Tibial artery (tissue), 4 donors: ENCODE measurements at regions not wholly inside any gene's neighbourhood (a gene's known extent, or its start where the extent isn't known, plus 50 kb on each side); places are given as distances from the start of the nearest gene placed in this dataset.

ENCODE experiments used
- DNase-seq, 2 donors: peaks; one replicate each; pipeline ENCODE4 v3.0.0-alpha.2; 2019
- H3K27ac ChIP-seq, 2 donors: fragments of 200-600 bp; sonication (generic) in 1 of 2; 1 replicate in 1 of 2; 2 replicates in 1 of 2; pipeline ENCODE4 v1.5.1; 2018 to 2019; ENCODE audit warnings: mild to moderate bottlenecking in 1 of 2
- H3K27me3 ChIP-seq, 2 donors: fragments of 200-600 bp; sonication (generic) in 1 of 2; one replicate each; pipeline versions ENCODE4 v1.5.1 to v1.6.0; 2016 to 2019
- H3K36me3 ChIP-seq, 3 donors: fragments of 200-600 bp; sonication (generic) in 2 of 3; one replicate each; pipeline ENCODE4 v1.5.1; 2016 to 2019; ENCODE audit warnings: mild to moderate bottlenecking in 2 of 3
- H3K4me1 ChIP-seq, 4 donors: fragments of 200-600 bp; sonication (generic) in 2 of 4; 1 replicate in 3 of 4; 2 replicates in 1 of 4; pipeline ENCODE4 v1.5.1; 2016 to 2019
- H3K4me3 ChIP-seq, 2 donors: fragments of 200-600 bp; sonication (generic) in 1 of 2; 1 replicate in 1 of 2; 2 replicates in 1 of 2; pipeline ENCODE4 v1.5.1; 2018 to 2019; ENCODE audit warnings: mild to moderate bottlenecking in 2 of 2
- H3K9me3 ChIP-seq, 3 donors: fragments of 200-600 bp; sonication (generic) in 1 of 3; one replicate each; pipeline ENCODE4 v1.5.1; 2016 to 2019
- intact Hi-C: fragments of 100-400 bp; cut with DNase I; formaldehyde crosslinking; loops from one replicate; pipeline ENCODE4 v1.15.0; 2023; ENCODE audit warnings: low total_unique reads
- TF ChIP-seq, protein P1 (sequence below), 2 experiments: fragments of 200-600 bp in 1 of 2; fragments of 450-650 bp in 1 of 2; IDR thresholded peaks; one replicate each; pipeline ENCODE4 v1.5.1; 2017 to 2019; ENCODE audit warnings: antibody characterized with exemption in 2 of 2, mild to moderate bottlenecking in 1 of 2, moderate library complexity in 1 of 2

DNA sequence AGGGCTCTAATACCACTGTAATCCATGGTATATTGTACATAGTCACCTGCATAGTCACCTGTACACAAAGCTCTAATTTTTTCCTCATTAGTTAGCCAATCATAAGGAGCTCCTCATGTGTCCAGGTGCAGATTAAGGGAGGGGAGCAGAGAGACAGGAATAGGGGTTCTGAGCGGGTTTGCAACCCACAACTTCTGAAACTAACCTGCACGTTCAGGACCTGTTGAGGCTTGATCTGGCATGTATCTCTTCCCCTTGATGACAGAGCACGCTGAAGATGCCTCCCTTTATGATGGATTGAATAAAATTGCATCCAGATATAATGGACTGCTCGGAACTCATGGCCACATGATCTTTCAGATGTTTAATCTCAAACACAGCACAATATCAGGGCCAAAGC, 144.0 kb upstream of the PRNP start:
- no peaks in the 10 kb centered on the region for H3K4me1 ChIP-seq
- TF ChIP-seq, protein P1, sequence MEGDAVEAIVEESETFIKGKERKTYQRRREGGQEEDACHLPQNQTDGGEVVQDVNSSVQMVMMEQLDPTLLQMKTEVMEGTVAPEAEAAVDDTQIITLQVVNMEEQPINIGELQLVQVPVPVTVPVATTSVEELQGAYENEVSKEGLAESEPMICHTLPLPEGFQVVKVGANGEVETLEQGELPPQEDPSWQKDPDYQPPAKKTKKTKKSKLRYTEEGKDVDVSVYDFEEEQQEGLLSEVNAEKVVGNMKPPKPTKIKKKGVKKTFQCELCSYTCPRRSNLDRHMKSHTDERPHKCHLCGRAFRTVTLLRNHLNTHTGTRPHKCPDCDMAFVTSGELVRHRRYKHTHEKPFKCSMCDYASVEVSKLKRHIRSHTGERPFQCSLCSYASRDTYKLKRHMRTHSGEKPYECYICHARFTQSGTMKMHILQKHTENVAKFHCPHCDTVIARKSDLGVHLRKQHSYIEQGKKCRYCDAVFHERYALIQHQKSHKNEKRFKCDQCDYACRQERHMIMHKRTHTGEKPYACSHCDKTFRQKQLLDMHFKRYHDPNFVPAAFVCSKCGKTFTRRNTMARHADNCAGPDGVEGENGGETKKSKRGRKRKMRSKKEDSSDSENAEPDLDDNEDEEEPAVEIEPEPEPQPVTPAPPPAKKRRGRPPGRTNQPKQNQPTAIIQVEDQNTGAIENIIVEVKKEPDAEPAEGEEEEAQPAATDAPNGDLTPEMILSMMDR (IDR thresholded peaks at IDR 0.05) = no peak
- intact Hi-C loops = no loop called here
- no peaks in the 10 kb centered on the region for H3K36me3 ChIP-seq
- no peaks in the 10 kb centered on the region for H3K27me3 ChIP-seq
- no peaks in the 10 kb centered on the region for H3K9me3 ChIP-seq
- H3K27ac ChIP-seq = no peak overlapping the region
- DNase-seq = no peak
- H3K4me3 ChIP-seq = no peak overlapping the region

DNA sequence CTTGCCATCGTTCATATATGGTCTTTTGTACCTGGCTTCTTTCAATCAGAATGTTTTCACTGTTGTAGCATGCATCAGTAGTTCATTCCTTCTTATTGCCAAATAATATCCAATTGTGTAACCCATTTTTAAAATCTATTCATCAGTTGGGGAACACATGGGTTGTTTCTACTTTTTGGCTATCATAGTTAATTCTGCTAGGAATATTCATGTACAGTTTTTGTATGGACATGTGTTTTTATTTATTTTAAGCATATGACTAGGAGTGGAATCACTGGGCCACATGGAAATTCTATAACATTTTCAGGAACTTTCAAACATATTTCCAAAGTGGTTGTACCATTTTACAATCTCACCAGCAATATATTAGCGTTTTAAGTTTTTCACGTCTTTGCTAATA, 151.9 kb upstream of the PRNP start:
- H3K36me3 ChIP-seq = no peaks in the 10 kb centered on the region
- DNase-seq = no peak
- no peaks in the 10 kb centered on the region for H3K9me3 ChIP-seq
- no peak overlapping the region for H3K27ac ChIP-seq
- TF ChIP-seq, protein P1 (IDR thresholded peaks at IDR 0.05) = no peak
- H3K4me3 ChIP-seq = no peak overlapping the region
- intact Hi-C loops = no loop called here
- H3K4me1 ChIP-seq = no peaks in the 10 kb centered on the region
- H3K27me3 ChIP-seq = no peaks in the 10 kb centered on the region

DNA sequence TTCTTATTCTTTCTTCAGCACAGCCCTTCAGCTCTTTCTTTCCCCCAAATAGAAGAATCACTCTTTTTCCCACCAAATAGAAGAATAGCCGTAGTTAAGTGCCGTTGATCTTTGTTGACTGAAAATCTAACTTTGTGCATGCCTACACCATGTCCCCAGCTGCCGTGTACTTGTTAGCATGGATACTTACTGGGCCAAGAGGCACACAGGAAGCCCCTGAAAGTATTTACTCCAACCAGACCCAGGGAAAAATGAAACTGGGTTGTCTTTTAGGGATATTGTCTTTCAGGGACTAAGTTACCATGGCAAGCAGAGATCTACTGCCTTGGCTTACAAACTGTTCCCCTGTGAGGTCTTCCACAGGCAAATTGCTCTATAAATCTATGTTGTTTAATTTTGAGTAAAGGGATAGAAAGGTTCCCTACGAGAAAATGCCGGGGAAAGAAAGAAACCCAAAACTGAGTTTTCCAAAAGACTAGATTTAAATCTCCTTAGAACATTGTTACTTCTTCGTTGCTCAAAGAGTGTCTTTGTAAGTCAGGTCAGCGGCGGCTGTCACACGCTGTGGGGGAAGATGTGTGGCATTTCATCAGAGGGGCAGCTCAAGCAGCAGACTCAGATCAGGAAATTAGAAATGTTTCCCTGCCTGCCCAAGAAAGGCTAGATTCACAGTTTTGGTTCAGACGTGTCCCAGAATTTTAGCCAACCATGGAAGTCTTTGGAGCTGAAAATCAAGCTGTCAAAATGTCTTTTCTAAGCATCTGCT, 152.7 kb upstream of the PRNP start:
- Histone ChIP-seq H3K27ac (no peak overlapping the region), H3K9me3 (no peaks in the 10 kb centered on the region), H3K27me3 (no peaks in the 10 kb centered on the region), H3K4me1 (no peaks in the 10 kb centered on the region), H3K4me3 (no peak overlapping the region), H3K36me3 (no peaks in the 10 kb centered on the region)
- intact Hi-C loops = no loop called here
- TF ChIP-seq, protein P1 (IDR thresholded peaks at IDR 0.05) = no peak
- DNase-seq = no peak

DNA sequence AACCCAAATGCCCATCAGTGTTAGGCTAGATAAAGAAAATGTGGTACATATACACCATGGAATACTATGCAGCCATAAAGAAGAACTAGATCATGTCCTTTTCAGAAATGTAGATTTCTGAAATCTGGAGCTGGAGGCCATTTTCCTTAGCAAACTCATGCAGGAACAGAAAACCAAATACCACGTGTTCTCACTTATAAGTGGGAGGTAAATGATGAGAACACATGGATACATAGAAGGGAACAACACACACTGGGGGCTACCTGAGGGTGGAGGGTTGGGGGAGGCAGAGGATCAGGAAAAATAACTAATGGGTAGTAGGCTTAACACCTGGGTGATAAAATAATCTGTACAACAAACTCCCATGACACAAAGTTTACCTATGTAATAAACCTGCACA, 153.5 kb upstream of the PRNP start:
- intact Hi-C loops = no loop called here
- no peaks in the 10 kb centered on the region for H3K36me3 ChIP-seq
- H3K9me3 ChIP-seq = peaks cover 0 to 4% (median 0%) of the 10 kb centered on the region in 3 donors
- no peak overlapping the region for H3K4me3 ChIP-seq
- no peak for DNase-seq
- H3K27ac ChIP-seq = no peak overlapping the region
- H3K4me1 ChIP-seq = no peaks in the 10 kb centered on the region
- no peaks in the 10 kb centered on the region for H3K27me3 ChIP-seq
- TF ChIP-seq, protein P1 (IDR thresholded peaks at IDR 0.05) = no peak

DNA sequence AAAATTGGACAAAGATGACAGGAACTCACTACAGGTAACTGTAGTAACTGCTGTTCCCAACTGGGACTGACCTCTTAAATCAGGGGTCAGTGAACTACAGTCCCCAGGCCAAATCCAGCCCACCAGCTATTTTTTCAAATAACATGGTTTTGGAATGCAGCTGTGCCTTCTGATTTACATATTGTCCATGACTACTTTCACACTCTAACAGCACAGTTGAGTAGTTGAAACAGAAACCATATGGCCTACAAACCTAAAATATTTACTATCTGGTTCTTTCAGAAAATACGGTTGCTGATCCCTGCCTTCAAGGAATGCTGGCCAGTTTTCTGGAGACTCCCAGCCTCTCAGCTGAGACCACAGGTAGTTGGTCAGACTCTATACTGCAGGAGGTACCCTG, 161.5 kb upstream of the PRNP start:
- TF ChIP-seq, protein P1 (IDR thresholded peaks at IDR 0.05) = no peak

More for the DNA sequence above, 161.5 kb upstream of the PRNP start:
- Histone ChIP-seq H3K36me3 (no peaks in the 10 kb centered on the region), H3K4me1 (no peaks in the 10 kb centered on the region), H3K4me3 (no peak overlapping the region), H3K27me3 (peaks cover 0 to 3% of the 10 kb centered on the region in 2 donors), H3K9me3 (peaks cover 0 to 5% (median 0%) of the 10 kb centered on the region in 3 donors), H3K27ac (no peak overlapping the region)
- DNase-seq = no peak
- intact Hi-C loops = no loop called here
